ENCODE measurements at regions not wholly inside any gene's neighbourhood (a gene's known extent, or its start where the extent isn't known, plus 50 kb on each side); places are given as distances from the start of the nearest gene placed in this dataset.

GRCh38 chr4:141573678-141574077, 62.7 kb upstream of the IL15 start:
- Histone ChIP-seq H3K9me3 (ENCODE audit: control insufficient read depth in 4 of 4, low read length in 3 of 4) (no peaks in the 10 kb centered on the region), H3K4me3 (ENCODE audit: low read depth in 1 of 3, low read length in 3 of 3) (no peak overlapping the region)

More at GRCh38 chr4:141573678-141574077, 62.7 kb upstream of the IL15 start:
- TF ChIP-seq EGR1 (IDR thresholded peaks at IDR 0.05; ENCODE audit: low read depth in 2 of 2) = no peak
- TF ChIP-seq CTCF (IDR thresholded peaks at IDR 0.05; ENCODE audit: low read depth, low read length, missing input control) = no peak
- TF ChIP-seq FOXA2 (IDR thresholded peaks at IDR 0.05) = no peak
- TF ChIP-seq, protein P1, sequence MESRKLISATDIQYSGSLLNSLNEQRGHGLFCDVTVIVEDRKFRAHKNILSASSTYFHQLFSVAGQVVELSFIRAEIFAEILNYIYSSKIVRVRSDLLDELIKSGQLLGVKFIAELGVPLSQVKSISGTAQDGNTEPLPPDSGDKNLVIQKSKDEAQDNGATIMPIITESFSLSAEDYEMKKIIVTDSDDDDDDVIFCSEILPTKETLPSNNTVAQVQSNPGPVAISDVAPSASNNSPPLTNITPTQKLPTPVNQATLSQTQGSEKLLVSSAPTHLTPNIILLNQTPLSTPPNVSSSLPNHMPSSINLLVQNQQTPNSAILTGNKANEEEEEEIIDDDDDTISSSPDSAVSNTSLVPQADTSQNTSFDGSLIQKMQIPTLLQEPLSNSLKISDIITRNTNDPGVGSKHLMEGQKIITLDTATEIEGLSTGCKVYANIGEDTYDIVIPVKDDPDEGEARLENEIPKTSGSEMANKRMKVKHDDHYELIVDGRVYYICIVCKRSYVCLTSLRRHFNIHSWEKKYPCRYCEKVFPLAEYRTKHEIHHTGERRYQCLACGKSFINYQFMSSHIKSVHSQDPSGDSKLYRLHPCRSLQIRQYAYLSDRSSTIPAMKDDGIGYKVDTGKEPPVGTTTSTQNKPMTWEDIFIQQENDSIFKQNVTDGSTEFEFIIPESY (IDR thresholded peaks at IDR 0.05) = no peak
- no peak for TF ChIP-seq REST (IDR thresholded peaks at IDR 0.05)
- no peak for TF ChIP-seq JUND (IDR thresholded peaks at IDR 0.05)
- no peak for TF ChIP-seq NR2F2 (IDR thresholded peaks at IDR 0.05)
- TF ChIP-seq, protein P2, sequence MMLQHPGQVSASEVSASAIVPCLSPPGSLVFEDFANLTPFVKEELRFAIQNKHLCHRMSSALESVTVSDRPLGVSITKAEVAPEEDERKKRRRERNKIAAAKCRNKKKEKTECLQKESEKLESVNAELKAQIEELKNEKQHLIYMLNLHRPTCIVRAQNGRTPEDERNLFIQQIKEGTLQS (IDR thresholded peaks at IDR 0.05) = no peak
- no peak for TF ChIP-seq SP1 (IDR thresholded peaks at IDR 0.05)
- no peak for TF ChIP-seq RAD21 (IDR thresholded peaks at IDR 0.05)
- no peak for TF ChIP-seq YY1 (IDR thresholded peaks at IDR 0.05)
- no peak for TF ChIP-seq RXRA (IDR thresholded peaks at IDR 0.05)
- Histone ChIP-seq H3K4me1 (ENCODE audit: control insufficient read depth in 4 of 4, insufficient read depth in 4 of 4, low read length in 3 of 4) (no peaks in the 10 kb centered on the region), H3K27me3 (ENCODE audit: control insufficient read depth in 4 of 4, insufficient read depth in 4 of 4, low read length in 3 of 4) (no peaks in the 10 kb centered on the region), H3K36me3 (ENCODE audit: control insufficient read depth in 4 of 4, insufficient read depth in 3 of 4, low read depth in 1 of 4, low read length in 3 of 4) (no peaks in the 10 kb centered on the region), H3K27ac (ENCODE audit: low read depth in 1 of 2, low read length in 2 of 2) (no peak overlapping the region), H3K9ac (ENCODE audit: low read depth in 1 of 2, low read length in 2 of 2) (no peak overlapping the region)
- no peak for DNase-seq (ENCODE audit: low spot score)
